ENCODE measurements at regions not wholly inside any gene's neighbourhood (a gene's known extent, or its start where the extent isn't known, plus 50 kb on each side); places are given as distances from the start of the nearest gene placed in this dataset.

DNA sequence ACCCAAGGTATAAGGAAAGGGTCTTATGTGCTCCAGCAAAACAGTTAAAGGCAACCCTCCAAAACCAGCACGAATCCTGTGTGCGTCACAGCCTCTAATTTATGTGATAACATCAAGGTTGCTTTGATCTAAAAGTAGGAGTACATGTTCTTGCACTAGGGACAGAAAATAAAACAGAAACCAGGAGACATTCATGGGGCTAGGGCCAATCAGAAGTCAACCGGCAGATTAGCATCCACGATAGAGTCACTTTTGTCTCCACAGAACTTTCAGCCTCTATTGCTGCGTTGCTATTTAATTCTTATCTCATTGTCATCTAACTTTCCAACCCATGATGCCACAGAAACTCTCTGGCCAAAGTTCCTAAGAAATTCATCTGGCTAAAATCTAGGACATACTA lies 178.8 kb upstream of the PTCHD4 start:
- peak; percentile 54; the same call in 2 of the 3 replicates for ATAC-seq

DNA sequence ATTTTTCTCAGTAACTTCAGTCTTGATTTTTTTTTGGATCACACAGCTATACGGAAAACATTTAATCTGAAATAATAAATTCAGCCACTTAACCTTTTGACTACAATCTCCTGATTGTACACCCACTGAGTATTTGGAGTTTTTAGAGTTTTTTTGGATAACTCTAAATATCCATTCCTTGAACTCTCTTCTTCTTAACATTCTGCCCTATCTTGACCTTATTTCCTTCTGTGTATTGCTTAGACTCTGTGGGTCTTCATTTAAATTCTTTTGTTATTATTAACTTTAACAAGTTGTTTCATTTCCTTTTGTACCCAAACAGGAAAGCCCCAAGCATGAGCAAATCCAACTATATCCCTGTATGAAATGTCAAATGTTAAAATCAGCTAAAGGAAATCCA lies 170.2 kb upstream of the PTCHD4 start:
- ATAC-seq, result no peak
- TF ChIP-seq ZC3H10 (CRISPR knock-in tag; IDR thresholded peaks at IDR 0.05) (no peak), CSDC2 (CRISPR knock-in tag; IDR thresholded peaks at IDR 0.05) (no peak), ARNTL (CRISPR knock-in tag; IDR thresholded peaks at IDR 0.05; ENCODE audit: borderline replicate concordance, low read depth) (no peak), GLIS3 (CRISPR knock-in tag; IDR thresholded peaks at IDR 0.05) (no peak), ZFP30 (CRISPR knock-in tag; IDR thresholded peaks at IDR 0.05) (no peak), ZNF70 (CRISPR knock-in tag; IDR thresholded peaks at IDR 0.05) (no peak), ZNF8 (CRISPR knock-in tag; IDR thresholded peaks at IDR 0.05) (no peak), PPARA (CRISPR knock-in tag; IDR thresholded peaks at IDR 0.05; ENCODE audit: borderline replicate concordance) (no peak), OSR1 (CRISPR knock-in tag; IDR thresholded peaks at IDR 0.05) (no peak), BACH2 (CRISPR knock-in tag; IDR thresholded peaks at IDR 0.05; ENCODE audit: borderline replicate concordance) (no peak), ESRRG (CRISPR knock-in tag; IDR thresholded peaks at IDR 0.05) (no peak), ZFP3 (CRISPR knock-in tag; IDR thresholded peaks at IDR 0.05) (no peak), SNAI2 (CRISPR knock-in tag; IDR thresholded peaks at IDR 0.05) (no peak)
- TF ChIP-seq, protein P1, sequence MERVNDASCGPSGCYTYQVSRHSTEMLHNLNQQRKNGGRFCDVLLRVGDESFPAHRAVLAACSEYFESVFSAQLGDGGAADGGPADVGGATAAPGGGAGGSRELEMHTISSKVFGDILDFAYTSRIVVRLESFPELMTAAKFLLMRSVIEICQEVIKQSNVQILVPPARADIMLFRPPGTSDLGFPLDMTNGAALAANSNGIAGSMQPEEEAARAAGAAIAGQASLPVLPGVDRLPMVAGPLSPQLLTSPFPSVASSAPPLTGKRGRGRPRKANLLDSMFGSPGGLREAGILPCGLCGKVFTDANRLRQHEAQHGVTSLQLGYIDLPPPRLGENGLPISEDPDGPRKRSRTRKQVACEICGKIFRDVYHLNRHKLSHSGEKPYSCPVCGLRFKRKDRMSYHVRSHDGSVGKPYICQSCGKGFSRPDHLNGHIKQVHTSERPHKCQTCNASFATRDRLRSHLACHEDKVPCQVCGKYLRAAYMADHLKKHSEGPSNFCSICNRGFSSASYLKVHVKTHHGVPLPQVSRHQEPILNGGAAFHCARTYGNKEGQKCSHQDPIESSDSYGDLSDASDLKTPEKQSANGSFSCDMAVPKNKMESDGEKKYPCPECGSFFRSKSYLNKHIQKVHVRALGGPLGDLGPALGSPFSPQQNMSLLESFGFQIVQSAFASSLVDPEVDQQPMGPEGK (CRISPR knock-in tag; IDR thresholded peaks at IDR 0.05; ENCODE audit: borderline replicate concordance), result no peak
- TF ChIP-seq, protein P2, sequence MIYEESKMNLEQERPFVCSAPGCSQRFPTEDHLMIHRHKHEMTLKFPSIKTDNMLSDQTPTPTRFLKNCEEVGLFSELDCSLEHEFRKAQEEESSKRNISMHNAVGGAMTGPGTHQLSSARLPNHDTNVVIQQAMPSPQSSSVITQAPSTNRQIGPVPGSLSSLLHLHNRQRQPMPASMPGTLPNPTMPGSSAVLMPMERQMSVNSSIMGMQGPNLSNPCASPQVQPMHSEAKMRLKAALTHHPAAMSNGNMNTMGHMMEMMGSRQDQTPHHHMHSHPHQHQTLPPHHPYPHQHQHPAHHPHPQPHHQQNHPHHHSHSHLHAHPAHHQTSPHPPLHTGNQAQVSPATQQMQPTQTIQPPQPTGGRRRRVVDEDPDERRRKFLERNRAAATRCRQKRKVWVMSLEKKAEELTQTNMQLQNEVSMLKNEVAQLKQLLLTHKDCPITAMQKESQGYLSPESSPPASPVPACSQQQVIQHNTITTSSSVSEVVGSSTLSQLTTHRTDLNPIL (CRISPR knock-in tag; IDR thresholded peaks at IDR 0.05; ENCODE audit: low read depth), result no peak
- TF ChIP-seq, protein P3, sequence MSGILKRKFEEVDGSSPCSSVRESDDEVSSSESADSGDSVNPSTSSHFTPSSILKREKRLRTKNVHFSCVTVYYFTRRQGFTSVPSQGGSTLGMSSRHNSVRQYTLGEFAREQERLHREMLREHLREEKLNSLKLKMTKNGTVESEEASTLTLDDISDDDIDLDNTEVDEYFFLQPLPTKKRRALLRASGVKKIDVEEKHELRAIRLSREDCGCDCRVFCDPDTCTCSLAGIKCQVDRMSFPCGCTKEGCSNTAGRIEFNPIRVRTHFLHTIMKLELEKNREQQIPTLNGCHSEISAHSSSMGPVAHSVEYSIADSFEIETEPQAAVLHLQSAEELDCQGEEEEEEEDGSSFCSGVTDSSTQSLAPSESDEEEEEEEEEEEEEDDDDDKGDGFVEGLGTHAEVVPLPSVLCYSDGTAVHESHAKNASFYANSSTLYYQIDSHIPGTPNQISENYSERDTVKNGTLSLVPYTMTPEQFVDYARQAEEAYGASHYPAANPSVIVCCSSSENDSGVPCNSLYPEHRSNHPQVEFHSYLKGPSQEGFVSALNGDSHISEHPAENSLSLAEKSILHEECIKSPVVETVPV (CRISPR knock-in tag; IDR thresholded peaks at IDR 0.05), result no peak
- TF ChIP-seq, protein P4, sequence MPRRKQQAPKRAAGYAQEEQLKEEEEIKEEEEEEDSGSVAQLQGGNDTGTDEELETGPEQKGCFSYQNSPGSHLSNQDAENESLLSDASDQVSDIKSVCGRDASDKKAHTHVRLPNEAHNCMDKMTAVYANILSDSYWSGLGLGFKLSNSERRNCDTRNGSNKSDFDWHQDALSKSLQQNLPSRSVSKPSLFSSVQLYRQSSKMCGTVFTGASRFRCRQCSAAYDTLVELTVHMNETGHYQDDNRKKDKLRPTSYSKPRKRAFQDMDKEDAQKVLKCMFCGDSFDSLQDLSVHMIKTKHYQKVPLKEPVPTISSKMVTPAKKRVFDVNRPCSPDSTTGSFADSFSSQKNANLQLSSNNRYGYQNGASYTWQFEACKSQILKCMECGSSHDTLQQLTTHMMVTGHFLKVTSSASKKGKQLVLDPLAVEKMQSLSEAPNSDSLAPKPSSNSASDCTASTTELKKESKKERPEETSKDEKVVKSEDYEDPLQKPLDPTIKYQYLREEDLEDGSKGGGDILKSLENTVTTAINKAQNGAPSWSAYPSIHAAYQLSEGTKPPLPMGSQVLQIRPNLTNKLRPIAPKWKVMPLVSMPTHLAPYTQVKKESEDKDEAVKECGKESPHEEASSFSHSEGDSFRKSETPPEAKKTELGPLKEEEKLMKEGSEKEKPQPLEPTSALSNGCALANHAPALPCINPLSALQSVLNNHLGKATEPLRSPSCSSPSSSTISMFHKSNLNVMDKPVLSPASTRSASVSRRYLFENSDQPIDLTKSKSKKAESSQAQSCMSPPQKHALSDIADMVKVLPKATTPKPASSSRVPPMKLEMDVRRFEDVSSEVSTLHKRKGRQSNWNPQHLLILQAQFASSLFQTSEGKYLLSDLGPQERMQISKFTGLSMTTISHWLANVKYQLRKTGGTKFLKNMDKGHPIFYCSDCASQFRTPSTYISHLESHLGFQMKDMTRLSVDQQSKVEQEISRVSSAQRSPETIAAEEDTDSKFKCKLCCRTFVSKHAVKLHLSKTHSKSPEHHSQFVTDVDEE (CRISPR knock-in tag; IDR thresholded peaks at IDR 0.05), result no peak

More for the DNA sequence above, 178.8 kb upstream of the PTCHD4 start:
- TF ChIP-seq TOX (CRISPR knock-in tag; IDR thresholded peaks at IDR 0.05; ENCODE audit: borderline replicate concordance) (no peak), ISL1 (CRISPR knock-in tag; IDR thresholded peaks at IDR 0.05) (no peak), ZFP3 (CRISPR knock-in tag; IDR thresholded peaks at IDR 0.05) (no peak), ESRRG (CRISPR knock-in tag; IDR thresholded peaks at IDR 0.05) (no peak)
- TF ChIP-seq, protein P4 (CRISPR knock-in tag; IDR thresholded peaks at IDR 0.05), result no peak
- TF ChIP-seq, protein P5, sequence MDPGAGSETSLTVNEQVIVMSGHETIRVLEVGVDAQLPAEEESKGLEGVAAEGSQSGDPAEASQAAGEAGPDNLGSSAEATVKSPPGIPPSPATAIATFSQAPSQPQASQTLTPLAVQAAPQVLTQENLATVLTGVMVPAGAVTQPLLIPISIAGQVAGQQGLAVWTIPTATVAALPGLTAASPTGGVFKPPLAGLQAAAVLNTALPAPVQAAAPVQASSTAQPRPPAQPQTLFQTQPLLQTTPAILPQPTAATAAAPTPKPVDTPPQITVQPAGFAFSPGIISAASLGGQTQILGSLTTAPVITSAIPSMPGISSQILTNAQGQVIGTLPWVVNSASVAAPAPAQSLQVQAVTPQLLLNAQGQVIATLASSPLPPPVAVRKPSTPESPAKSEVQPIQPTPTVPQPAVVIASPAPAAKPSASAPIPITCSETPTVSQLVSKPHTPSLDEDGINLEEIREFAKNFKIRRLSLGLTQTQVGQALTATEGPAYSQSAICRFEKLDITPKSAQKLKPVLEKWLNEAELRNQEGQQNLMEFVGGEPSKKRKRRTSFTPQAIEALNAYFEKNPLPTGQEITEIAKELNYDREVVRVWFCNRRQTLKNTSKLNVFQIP (CRISPR knock-in tag; IDR thresholded peaks at IDR 0.05; ENCODE audit: borderline replicate concordance, low read depth), result no peak
- TF ChIP-seq, protein P2 (CRISPR knock-in tag; IDR thresholded peaks at IDR 0.05; ENCODE audit: low read depth), result no peak
- TF ChIP-seq, protein P1 (CRISPR knock-in tag; IDR thresholded peaks at IDR 0.05; ENCODE audit: borderline replicate concordance), result no peak

All from SK-N-SH treated with all-trans-retinoic acid at 6 μM for 48 hours (cell line).